Small intestine (tissue), 7 donors: ENCODE measurements at regions not wholly inside any gene's neighbourhood (a gene's known extent, or its start where the extent isn't known, plus 50 kb on each side); places are given as distances from the start of the nearest gene placed in this dataset.
A peak's percentile ranks its signal among the peaks of the same experiment; 100 is the strongest.

ENCODE experiments used
- DNase-seq, 2 donors: peaks; one replicate each; pipeline versions ENCODE4 v3.0.0 to v3.0.0-alpha.2; 2013
- FAIRE-seq: peaks from 2 replicates; lab custom pipeline; 2012; peaks lifted over from hg19 to GRCh38; lab: Jason Lieb, UNC
- H3K27ac ChIP-seq, 3 donors: one replicate each; pipeline ENCODE4 v1.5.1; 2013; ENCODE audit warnings: low read length in 2 of 3, mild to moderate bottlenecking in 2 of 3, control low read depth in 1 of 3, inconsistent platforms in 1 of 3, low read depth in 1 of 3, moderate library complexity in 1 of 3
- H3K27me3 ChIP-seq, 3 donors: one replicate each; pipeline ENCODE4 v1.6.1; 2013; ENCODE audit warnings: low read length in 3 of 3, inconsistent platforms in 1 of 3; ENCODE audit not compliant: control insufficient read depth in 3 of 3, insufficient read depth in 3 of 3
- H3K36me3 ChIP-seq, 3 donors: one replicate each; pipeline ENCODE4 v1.6.1; 2013; ENCODE audit warnings: low read length in 3 of 3, inconsistent platforms in 1 of 3, low read depth in 1 of 3, mild to moderate bottlenecking in 1 of 3, moderate library complexity in 1 of 3; ENCODE audit not compliant: control insufficient read depth in 3 of 3, insufficient read depth in 2 of 3
- H3K4me1 ChIP-seq, 3 donors: one replicate each; pipeline ENCODE4 v1.6.1; 2013; ENCODE audit warnings: low read length in 2 of 3, inconsistent platforms in 1 of 3, low read depth in 1 of 3, mild to moderate bottlenecking in 1 of 3, moderate library complexity in 1 of 3; ENCODE audit not compliant: control insufficient read depth in 3 of 3, insufficient read depth in 2 of 3
- H3K4me3 ChIP-seq, 3 donors: one replicate each; pipeline ENCODE4 v1.5.1; 2013; ENCODE audit warnings: low read length in 3 of 3, control low read depth in 1 of 3, inconsistent platforms in 1 of 3, low read depth in 1 of 3, mild to moderate bottlenecking in 1 of 3, moderate library complexity in 1 of 3
- H3K9me3 ChIP-seq, 2 donors: one replicate each; pipeline ENCODE4 v1.6.1; 2013; ENCODE audit warnings: low read depth in 1 of 2, low read length in 1 of 2; ENCODE audit not compliant: control insufficient read depth in 2 of 2, insufficient read depth in 1 of 2
- WGBS, 3 donors: extraction: QIAGEN DNeasy Blood & Tissue Kit; methylation state at CpG; one replicate each; pipeline ENCODE4 v1.1.7; 2013; 5-methylcytosine and 5-hydroxymethylcytosine counted together
- donor health status: healthy with polysubstance abuse.
- donor health status: control.
- donor health status: control.
- donor health status: Bipolar disorder and iron deficiency.
- donor health status: healthy.

DNA sequence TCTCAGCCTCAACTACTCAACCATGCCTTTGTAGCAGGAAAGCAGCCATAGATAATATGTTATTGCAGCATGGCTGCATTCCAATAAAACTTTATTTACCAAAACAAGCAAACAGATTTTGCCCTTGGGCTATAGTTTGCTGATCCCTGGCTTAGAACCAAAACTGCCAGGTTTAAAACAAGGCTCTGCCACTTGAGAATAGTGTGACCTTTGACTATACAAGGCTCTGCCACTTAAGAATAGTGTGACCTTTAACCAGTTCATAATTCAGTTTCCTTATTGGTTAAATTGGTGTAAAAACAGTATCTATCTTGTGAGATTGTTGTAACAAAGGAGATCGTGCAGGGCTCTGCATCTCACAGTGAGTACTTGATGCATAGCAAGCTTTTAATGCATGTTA lies 217.3 kb upstream of the MTNR1B start:
- Histone ChIP-seq H3K4me3 (no peak overlapping the region), H3K9me3 (peaks cover 0 to 5% of the 10 kb centered on the region in 2 donors), H3K4me1 (no peaks in the 10 kb centered on the region), H3K27ac (no peak overlapping the region), H3K36me3 (no peaks in the 10 kb centered on the region), H3K27me3 (no peaks in the 10 kb centered on the region)
- FAIRE-seq (no peak), DNase-seq (peak in 1 of 2 donors; percentile 26)
- WGBS, 3 donors: 11 to 56% (median 32%) methylated on average over 1 of the region's 1 CpG

DNA sequence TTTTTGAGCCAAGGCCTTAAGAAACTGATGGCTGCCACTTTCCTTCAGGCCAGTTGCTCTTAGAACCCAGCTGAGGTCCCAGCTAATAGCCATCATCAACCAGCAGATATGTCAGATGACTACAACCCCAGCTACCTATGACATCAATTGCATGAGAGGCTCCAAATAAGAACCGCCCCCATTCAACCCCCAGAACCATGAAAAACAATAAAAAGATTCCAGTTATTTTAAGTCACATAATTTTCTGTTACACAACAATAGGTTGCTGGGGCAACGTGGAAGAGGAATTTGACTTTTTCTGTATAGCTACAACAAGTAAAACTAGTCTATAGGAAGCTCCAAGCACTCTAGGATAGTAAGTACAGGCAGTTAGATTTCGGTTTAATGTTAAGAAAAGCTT lies 216.3 kb upstream of the MTNR1B start:
- no peaks in the 10 kb centered on the region for H3K36me3 ChIP-seq
- no peak overlapping the region for H3K27ac ChIP-seq
- FAIRE-seq (no peak), DNase-seq (no peak)
- no peak overlapping the region for H3K4me3 ChIP-seq
- H3K27me3 ChIP-seq: no peaks in the 10 kb centered on the region
- peaks cover 0 to 2% of the 10 kb centered on the region in 2 donors for H3K9me3 ChIP-seq
- WGBS, 3 donors: 84 to 86% (median 84%) methylated on average over 3 of the region's 3 CpGs
- no peaks in the 10 kb centered on the region for H3K4me1 ChIP-seq

GRCh38 chr11:92758241-92758780 lies 211.1 kb upstream of the MTNR1B start:
- H3K27ac ChIP-seq: no peak overlapping the region
- no peaks in the 10 kb centered on the region for H3K9me3 ChIP-seq
- WGBS, 3 donors: 94 to 96% (median 95%) methylated on average over 2 of the region's 2 CpGs
- H3K4me1 ChIP-seq: no peaks in the 10 kb centered on the region
- no peaks in the 10 kb centered on the region for H3K27me3 ChIP-seq
- no peak for FAIRE-seq
- H3K36me3 ChIP-seq: no peaks in the 10 kb centered on the region
- H3K4me3 ChIP-seq: no peak overlapping the region
- DNase-seq: no peak

DNA sequence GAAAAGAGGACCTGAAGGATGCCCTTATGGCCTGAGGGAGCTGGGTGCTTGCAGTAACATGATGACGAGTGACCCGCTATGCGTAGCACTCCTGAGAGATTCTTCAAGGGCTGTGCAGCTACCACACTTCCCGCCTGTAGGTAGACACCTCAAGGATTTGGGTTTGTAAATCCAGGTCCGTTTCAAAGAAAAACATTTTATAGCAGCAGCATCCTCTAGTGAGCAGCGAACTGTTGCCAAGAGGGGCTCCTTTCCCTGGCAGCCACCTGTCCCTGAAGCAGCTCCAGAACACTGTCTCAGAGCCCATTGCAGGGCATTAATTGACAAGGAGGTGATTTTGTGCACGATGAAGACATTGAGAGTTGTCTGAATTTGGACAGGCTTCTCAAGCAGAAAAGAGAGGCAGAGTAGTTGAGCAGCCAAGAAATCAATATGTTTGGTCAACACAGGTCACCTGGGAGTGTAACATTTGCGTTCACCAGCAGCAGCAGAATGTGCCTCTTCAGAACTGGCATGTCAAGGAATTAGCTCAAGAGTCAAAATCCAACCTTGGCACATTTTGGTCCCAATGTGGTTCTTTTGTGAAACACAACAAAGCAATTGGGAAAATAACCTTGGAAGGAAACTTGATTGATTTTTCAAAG lies 209.8 kb upstream of the MTNR1B start:
- DNase-seq (no peak), FAIRE-seq (no peak)
- 58 to 75% (median 63%) methylated on average over 8 of the region's 8 CpGs for WGBS, 3 donors
- no peak overlapping the region for H3K27ac ChIP-seq
- H3K4me3 ChIP-seq: no peak overlapping the region
- H3K27me3 ChIP-seq: no peaks in the 10 kb centered on the region
- H3K9me3 ChIP-seq: no peaks in the 10 kb centered on the region
- no peaks in the 10 kb centered on the region for H3K4me1 ChIP-seq
- H3K36me3 ChIP-seq: no peaks in the 10 kb centered on the region

DNA sequence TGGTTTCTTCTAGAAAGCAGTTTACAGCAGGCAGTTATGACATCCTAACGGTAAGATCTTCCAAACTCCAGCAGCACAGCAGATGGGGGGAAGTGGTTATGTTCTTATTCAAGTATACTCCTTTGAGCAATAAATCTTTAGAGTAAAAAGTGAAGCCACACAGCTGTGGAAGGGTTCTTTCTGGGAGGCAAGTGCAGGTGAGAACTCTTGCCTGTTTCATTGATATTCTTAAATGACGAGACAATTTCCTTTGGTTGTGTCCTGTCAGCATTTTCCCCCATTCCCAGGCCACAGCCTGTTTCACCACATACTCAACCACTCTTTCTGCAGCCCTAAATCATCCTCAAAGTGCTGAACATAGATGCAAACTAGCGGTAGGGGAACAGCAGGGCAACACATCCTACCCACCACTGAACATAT lies 207.3 kb upstream of the MTNR1B start:
- H3K36me3 ChIP-seq: no peaks in the 10 kb centered on the region
- no peaks in the 10 kb centered on the region for H3K4me1 ChIP-seq
- no peak overlapping the region for H3K27ac ChIP-seq
- no peak overlapping the region for H3K4me3 ChIP-seq
- DNase-seq (no peak), FAIRE-seq (no peak)
- WGBS, 3 donors: 50 to 69% (median 55%) methylated on average over 3 of the region's 3 CpGs
- H3K9me3 ChIP-seq: no peaks in the 10 kb centered on the region
- no peaks in the 10 kb centered on the region for H3K27me3 ChIP-seq

- no peak overlapping the region for H3K4me3 ChIP-seq
- H3K27ac ChIP-seq: no peak overlapping the region
- H3K27me3 ChIP-seq: no peaks in the 10 kb centered on the region
- H3K36me3 ChIP-seq: no peaks in the 10 kb centered on the region
- H3K9me3 ChIP-seq: no peaks in the 10 kb centered on the region
- H3K4me1 ChIP-seq: no peaks in the 10 kb centered on the region
- DNase-seq (no peak), FAIRE-seq (no peak)
These were observed 206.1 kb upstream of the MTNR1B start for GRCh38 chr11:92763336-92763735.

DNA sequence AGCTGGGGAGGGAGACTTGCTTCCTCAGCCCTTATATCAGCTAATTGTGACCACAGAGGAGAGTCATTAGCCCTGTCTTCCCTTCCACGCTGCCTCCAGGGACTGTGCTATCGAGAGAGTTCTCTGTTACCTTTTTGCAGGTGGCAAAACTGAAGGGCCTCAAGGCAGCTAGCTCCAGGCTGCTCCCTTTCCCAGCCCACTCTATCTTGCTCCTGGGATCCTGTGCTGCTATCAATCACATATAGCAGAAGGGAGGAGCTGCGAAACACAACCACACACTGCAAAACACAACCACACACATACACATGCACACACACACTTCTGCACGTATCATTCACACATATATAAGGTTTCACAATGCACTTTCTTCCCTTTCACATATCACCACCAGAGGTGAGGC lies 205.3 kb upstream of the MTNR1B start:
- H3K36me3 ChIP-seq: no peaks in the 10 kb centered on the region
- DNase-seq (no peak), FAIRE-seq (no peak)
- no peaks in the 10 kb centered on the region for H3K4me1 ChIP-seq
- 62 to 82% (median 66%) methylated on average over 4 of the region's 4 CpGs for WGBS, 3 donors
- H3K9me3 ChIP-seq: no peaks in the 10 kb centered on the region
- no peak overlapping the region for H3K27ac ChIP-seq
- no peaks in the 10 kb centered on the region for H3K27me3 ChIP-seq
- no peak overlapping the region for H3K4me3 ChIP-seq

DNA sequence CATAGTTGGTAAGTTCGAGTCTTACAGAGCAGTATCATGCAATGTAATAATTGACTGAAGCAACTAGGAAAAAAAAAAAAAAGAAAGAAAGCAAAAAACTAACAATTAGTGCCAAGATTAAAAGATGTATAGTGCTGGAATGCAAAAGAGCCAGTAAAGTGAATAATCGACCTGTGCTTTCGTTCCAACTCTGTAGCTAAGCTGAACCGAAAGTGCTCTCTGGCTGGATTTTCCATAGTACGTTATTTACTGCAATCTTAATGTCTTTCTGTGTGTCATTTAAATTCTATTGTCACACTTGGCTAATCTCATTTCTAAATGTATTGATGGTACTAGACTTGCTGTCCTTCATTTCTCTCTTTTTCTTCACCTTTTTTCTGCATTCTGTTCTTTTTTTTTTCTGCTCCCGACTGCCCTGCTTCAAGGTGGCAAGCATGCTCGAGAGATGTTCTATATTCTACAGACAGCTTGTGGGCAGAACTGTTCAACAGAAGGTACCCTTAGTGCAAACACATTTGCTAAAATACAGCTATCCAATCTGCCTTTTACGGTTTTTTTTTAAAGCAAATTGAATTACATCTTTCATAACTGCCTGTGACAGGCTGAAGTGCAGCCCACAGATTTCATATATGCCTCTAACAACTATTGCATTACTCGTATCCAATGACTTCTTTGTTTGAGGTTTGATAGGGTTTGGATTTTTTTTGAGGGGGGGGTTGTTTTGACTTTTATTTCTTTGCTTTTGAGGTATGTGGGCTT lies 204.2 kb upstream of the MTNR1B start:
- 76 to 85% (median 77%) methylated on average over 9 of the region's 9 CpGs for WGBS, 3 donors

More for the DNA sequence above, 204.2 kb upstream of the MTNR1B start:
- H3K36me3 ChIP-seq: no peaks in the 10 kb centered on the region
- no peak for DNase-seq
- H3K4me3 ChIP-seq: no peak overlapping the region
- H3K27me3 ChIP-seq: no peaks in the 10 kb centered on the region
- no peaks in the 10 kb centered on the region for H3K4me1 ChIP-seq
- no peak overlapping the region for H3K27ac ChIP-seq
- FAIRE-seq: no peak
- H3K9me3 ChIP-seq: no peaks in the 10 kb centered on the region
